GM12878 (cell line): ENCODE measurements at regions not wholly inside any gene's neighbourhood (a gene's known extent, or its start where the extent isn't known, plus 50 kb on each side); places are given as distances from the start of the nearest gene placed in this dataset.

ENCODE experiments used
- ATAC-seq: fragments of 200-7000 bp; cut with Tn5 transposase; 3 replicates; pipeline ENCODE4 v1.9.1; 2020; ENCODE audit warnings: mild to moderate bottlenecking, moderate library complexity
- BruUV-seq: library from RNA; stranded (reverse); fragments of 400-500 nt; replicated peaks from 2 replicates; lab custom pipeline; 2021; lab: Mats Ljungman, UMichigan
- CTCF ChIA-PET: fragments of 300-600 bp; sonication (Branson Sonifier 250); formaldehyde crosslinking; extraction: SDS; loops from one replicate; lab custom pipeline; 2021; ENCODE audit warnings: inconsistent platforms; lab: Yijun Ruan, JAX
- POLR2A ChIA-PET: fragments of 350-600 bp; formaldehyde crosslinking; extraction: SDS; loops from one replicate; lab custom pipeline; 2021; ENCODE audit warnings: inconsistent platforms; lab: Charles Lee
- RAD21 ChIA-PET: fragments of 300-600 bp; sonication (Branson Sonifier 250); formaldehyde crosslinking; loops from one replicate; lab custom pipeline; 2023; ENCODE audit warnings: antibody characterized with exemption; ENCODE audit not compliant: unreplicated experiment; lab: Charles Lee
- SMC1A ChIA-PET: fragments of 300-600 bp; sonication (Branson Sonifier 250); formaldehyde crosslinking; loops from one replicate; lab custom pipeline; 2023; ENCODE audit not compliant: unreplicated experiment, uncharacterized antibody; lab: Charles Lee
- DNase-seq: peaks from one replicate; pipeline ENCODE4 v3.0.0-alpha.2; 2011; ENCODE audit warnings: low read depth, low spot score
- FAIRE-seq: peaks from 3 replicates; lab custom pipeline; 2011; peaks lifted over from hg19 to GRCh38; lab: Jason Lieb, UNC
- H2AFZ ChIP-seq: 2 replicates; pipeline ENCODE4 v1.6.0; 2011; ENCODE audit warnings: low read depth, low read length, control low read depth; ENCODE audit not compliant: control insufficient read depth
- H3K27ac ChIP-seq: 2 replicates; pipeline ENCODE4 v1.5.1; 2011; ENCODE audit warnings: control low read depth; ENCODE audit not compliant: control insufficient read depth, insufficient read depth
- H3K27me3 ChIP-seq, 2 experiments: replicated peaks in 1 of 2; 2 replicates each; pipeline versions ENCODE4 v1.6.0 to v1.6.1; 2011; ENCODE audit warnings: low read length in 1 of 2; ENCODE audit not compliant: control insufficient read depth in 2 of 2, insufficient read depth in 2 of 2
- H3K36me3 ChIP-seq, 2 experiments: 2 replicates each; pipeline ENCODE4 v1.5.1; 2011; ENCODE audit warnings: low read length in 1 of 2; ENCODE audit not compliant: control insufficient read depth in 2 of 2, insufficient read depth in 2 of 2
- H3K4me1 ChIP-seq: 2 replicates; pipeline ENCODE4 v1.6.1; 2011; ENCODE audit warnings: mild to moderate bottlenecking, low read length, moderate library complexity, mixed read lengths; ENCODE audit not compliant: control insufficient read depth, insufficient read depth
- H3K4me2 ChIP-seq: 2 replicates; pipeline ENCODE4 v1.6.0; 2011; ENCODE audit warnings: control low read depth; ENCODE audit not compliant: control insufficient read depth, insufficient read depth
- H3K4me3 ChIP-seq: fragments of 200-600 bp; sonication (generic); 2 replicates; pipeline ENCODE4 v1.5.1; 2016
- H3K79me2 ChIP-seq: 2 replicates; pipeline ENCODE4 v1.6.0; 2011; ENCODE audit warnings: low read length; ENCODE audit not compliant: control insufficient read depth, insufficient read depth
- H3K9ac ChIP-seq: 2 replicates; pipeline ENCODE4 v1.8.0; 2011; ENCODE audit warnings: low read length, control low read depth, mixed read lengths; ENCODE audit not compliant: control insufficient read depth, insufficient read depth
- H3K9me3 ChIP-seq: replicated peaks from 3 replicates; pipeline ENCODE4 v1.5.1; 2011; ENCODE audit warnings: mild to moderate bottlenecking, low read length; ENCODE audit not compliant: control insufficient read depth, insufficient read depth
- H4K20me1 ChIP-seq: 2 replicates; pipeline ENCODE4 v1.6.0; 2011; ENCODE audit not compliant: control insufficient read depth, insufficient read depth
- CEBPZ ChIP-seq: fragments of 150-350 bp; IDR thresholded peaks from 2 replicates; pipeline ENCODE4 v1.6.1; 2016; ENCODE audit warnings: low read depth, low read length
- ESRRA ChIP-seq: IDR thresholded peaks from 2 replicates; pipeline ENCODE4 v1.6.1; 2012; ENCODE audit warnings: mild to moderate bottlenecking, low read length, improper control_type of control experiment
- HSF1 ChIP-seq: fragments of 150-350 bp; IDR thresholded peaks from 2 replicates; pipeline ENCODE4 v1.6.1; 2014; ENCODE audit warnings: mild to moderate bottlenecking, low read depth, low read length
- IRF5 ChIP-seq: fragments of 450-650 bp; IDR thresholded peaks from 2 replicates; pipeline ENCODE4 v1.6.1; 2017; ENCODE audit warnings: borderline replicate concordance
- KAT2A ChIP-seq: conservative IDR thresholded peaks from 2 replicates; pipeline ENCODE4 v1.6.1; 2011; ENCODE audit warnings: low read depth, low read length; ENCODE audit not compliant: control insufficient read depth
- MEF2A ChIP-seq: IDR thresholded peaks from 2 replicates; pipeline ENCODE4 v1.6.1; 2011; ENCODE audit warnings: low read depth, mild to moderate bottlenecking, low read length, moderate library complexity; ENCODE audit not compliant: insufficient read depth
- NBN ChIP-seq: fragments of 450-650 bp; IDR thresholded peaks from 2 replicates; pipeline ENCODE4 v1.6.1; 2016
- NR2F1 ChIP-seq: fragments of 450-650 bp; conservative IDR thresholded peaks from 2 replicates; pipeline ENCODE4 v1.6.1; 2017; ENCODE audit warnings: mild to moderate bottlenecking
- NRF1 ChIP-seq: conservative IDR thresholded peaks from 2 replicates; pipeline ENCODE4 v1.6.1; 2011; ENCODE audit warnings: mild to moderate bottlenecking, low read depth, low read length, improper control_type of control experiment
- PAX8 ChIP-seq: fragments of 450-650 bp; IDR thresholded peaks from 2 replicates; pipeline ENCODE4 v1.6.1; 2017; ENCODE audit warnings: mild to moderate bottlenecking, moderate library complexity
- SMARCA5 ChIP-seq: fragments of 450-650 bp; IDR thresholded peaks from 2 replicates; pipeline ENCODE4 v1.6.1; 2017; ENCODE audit warnings: mild to moderate bottlenecking
- SMC3 ChIP-seq: IDR thresholded peaks from 2 replicates; pipeline ENCODE4 v1.6.1; 2011; ENCODE audit warnings: low read length, improper control_type of control experiment, borderline replicate concordance
- ZBTB33 ChIP-seq: fragments of 450-650 bp; IDR thresholded peaks from 2 replicates; pipeline ENCODE4 v1.6.1; 2017; ENCODE audit warnings: mild to moderate bottlenecking
- ZSCAN29 ChIP-seq: fragments of 450-650 bp; IDR thresholded peaks from 2 replicates; pipeline ENCODE4 v1.6.1; 2017; ENCODE audit warnings: mild to moderate bottlenecking, moderate library complexity
- WGBS: methylation state at CpG from one replicate; pipeline ENCODE4 v1.1.6; 2016; ENCODE audit warnings: low lambda C conversion rate; ENCODE audit not compliant: insufficient replicate concordance, insufficient coverage; ENCODE audit errors: missing lambda C conversion rate; 5-methylcytosine and 5-hydroxymethylcytosine counted together
- in situ Hi-C: fragments of 300-500 bp; cut with MboI; formaldehyde crosslinking; loops from 9 replicates; pipeline ENCODE4 v1.14.3; 2018; ENCODE audit warnings: mixed read lengths
- intact Hi-C: fragments of 100-400 bp; cut with micrococcal nuclease; formaldehyde crosslinking; loops from one replicate; pipeline ENCODE4 v1.14.2; 2022; ENCODE audit not compliant: unreplicated experiment

DNA sequence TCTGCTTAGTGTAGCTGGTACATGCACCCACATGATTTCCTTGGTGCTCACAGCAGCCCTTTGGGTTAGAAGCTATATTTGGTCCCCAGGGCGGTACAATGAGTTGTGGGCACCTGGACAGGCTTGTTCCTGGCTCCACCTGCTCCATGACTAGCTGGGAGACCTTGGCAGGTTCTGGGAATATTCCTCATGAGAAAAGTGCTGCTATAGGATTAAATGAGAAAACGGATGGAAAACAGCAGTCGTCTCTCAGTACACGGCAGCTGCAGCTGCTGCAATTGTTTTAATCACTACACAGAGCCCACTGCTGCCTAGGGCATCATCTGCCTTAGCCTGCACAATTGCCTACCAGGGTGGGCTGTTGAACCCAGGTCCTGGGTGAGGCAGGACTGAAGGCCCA lies 424.5 kb upstream of the B3GAT1 start:
- H3K9me3 ChIP-seq, result no peaks in the 10 kb centered on the region
- no peak for FAIRE-seq
- POLR2A ChIA-PET, result no interaction called here

More for the DNA sequence above, 424.5 kb upstream of the B3GAT1 start:
- 20% methylated on average over 4 of the region's 4 CpGs for WGBS
- no peak overlapping the region for H3K4me3 ChIP-seq
- no peaks in the 10 kb centered on the region for H3K4me1 ChIP-seq
- intact Hi-C loops (no loop called here), in situ Hi-C loops (no loop called here)
- H3K9ac ChIP-seq, result no peak overlapping the region
- ChIA-PET RAD21 (no interaction called here), CTCF (no interaction called here), SMC1A (no interaction called here)
- H3K4me2 ChIP-seq, result no peak overlapping the region
- no peaks in the 10 kb centered on the region for H3K36me3 ChIP-seq
- H3K27ac ChIP-seq, result no peak overlapping the region
- ATAC-seq (no peak), DNase-seq (no peak)
- TF ChIP-seq NBN (no peak), CEBPZ (no peak), HSF1 (no peak), IRF5 (no peak), PAX8 (no peak), NRF1 (no peak), NR2F1 (no peak), ZSCAN29 (no peak), SMARCA5 (no peak), ZBTB33 (no peak), SMC3 (no peak), ESRRA (no peak), MEF2A (no peak), KAT2A (no peak)
- H3K27me3 ChIP-seq, result no peaks in the 10 kb centered on the region
- BruUV-seq, result no TSS peak
- no peaks in the 10 kb centered on the region for H3K79me2 ChIP-seq
- H4K20me1 ChIP-seq, result no peaks in the 10 kb centered on the region
- H2AFZ ChIP-seq, result no peak overlapping the region
